GM12891 (cell line): ENCODE measurements at regions not wholly inside any gene's neighbourhood (a gene's known extent, or its start where the extent isn't known, plus 50 kb on each side); places are given as distances from the start of the nearest gene placed in this dataset.

Experiments used
- POLR2A ChIP-seq: IDR thresholded peaks from 2 replicates; pipeline ENCODE4 v1.6.1; 2011; ENCODE audit warnings: low read depth, low read length, control low read depth
- POLR2AphosphoS5 ChIP-seq: IDR thresholded peaks from 2 replicates; pipeline ENCODE4 v1.6.1; 2011; ENCODE audit warnings: low read depth, low read length, control low read depth
- POU2F2 ChIP-seq: IDR thresholded peaks from 2 replicates; pipeline ENCODE4 v1.6.1; 2011; ENCODE audit warnings: low read depth, mild to moderate bottlenecking, control low read depth, low read length, moderate library complexity
- SPI1 ChIP-seq: IDR thresholded peaks from 2 replicates; pipeline ENCODE4 v1.6.1; 2011; ENCODE audit warnings: low read depth, low read length, control low read depth
- TAF1 ChIP-seq: IDR thresholded peaks from 2 replicates; pipeline ENCODE4 v1.6.1; 2011; ENCODE audit warnings: low read depth, low read length, control low read depth

- TF ChIP-seq POLR2A = no peak
- TF ChIP-seq POLR2AphosphoS5 = no peak
- no peak for TF ChIP-seq TAF1
- TF ChIP-seq SPI1 = no peak
- no peak for TF ChIP-seq POU2F2
Measured at GRCh38 chr18:25875551-25876240, 214.7 kb downstream of the SS18 start.
